ENCODE measurements at regions not wholly inside any gene's neighbourhood (a gene's known extent, or its start where the extent isn't known, plus 50 kb on each side); places are given as distances from the start of the nearest gene placed in this dataset.

GRCh38 chr3:188031121-188031520 is 122.8 kb upstream of the LPP start:
- Mint-ChIP-seq H3K27me3 (no peaks in the 10 kb centered on the region), H3K4me1 (ENCODE audit: unreplicated experiment) (peaks cover 1% of the 10 kb centered on the region), H3K36me3 (peaks cover 4% of the 10 kb centered on the region), H3K27ac (peak overlapping the region; percentile 45), H3K4me3 (no peak overlapping the region), H3K9me3 (no peaks in the 10 kb centered on the region)
- no peak for DNase-seq (ENCODE audit: extremely low spot score, unreplicated experiment)
- TF ChIP-seq, protein P1, sequence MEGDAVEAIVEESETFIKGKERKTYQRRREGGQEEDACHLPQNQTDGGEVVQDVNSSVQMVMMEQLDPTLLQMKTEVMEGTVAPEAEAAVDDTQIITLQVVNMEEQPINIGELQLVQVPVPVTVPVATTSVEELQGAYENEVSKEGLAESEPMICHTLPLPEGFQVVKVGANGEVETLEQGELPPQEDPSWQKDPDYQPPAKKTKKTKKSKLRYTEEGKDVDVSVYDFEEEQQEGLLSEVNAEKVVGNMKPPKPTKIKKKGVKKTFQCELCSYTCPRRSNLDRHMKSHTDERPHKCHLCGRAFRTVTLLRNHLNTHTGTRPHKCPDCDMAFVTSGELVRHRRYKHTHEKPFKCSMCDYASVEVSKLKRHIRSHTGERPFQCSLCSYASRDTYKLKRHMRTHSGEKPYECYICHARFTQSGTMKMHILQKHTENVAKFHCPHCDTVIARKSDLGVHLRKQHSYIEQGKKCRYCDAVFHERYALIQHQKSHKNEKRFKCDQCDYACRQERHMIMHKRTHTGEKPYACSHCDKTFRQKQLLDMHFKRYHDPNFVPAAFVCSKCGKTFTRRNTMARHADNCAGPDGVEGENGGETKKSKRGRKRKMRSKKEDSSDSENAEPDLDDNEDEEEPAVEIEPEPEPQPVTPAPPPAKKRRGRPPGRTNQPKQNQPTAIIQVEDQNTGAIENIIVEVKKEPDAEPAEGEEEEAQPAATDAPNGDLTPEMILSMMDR (conservative IDR thresholded peaks at IDR 0.05), result no peak

GRCh38 chr3:188034989-188035388 is 119.0 kb upstream of the LPP start:
- Mint-ChIP-seq H3K36me3 (peaks cover 4% of the 10 kb centered on the region), H3K27ac (no peak overlapping the region), H3K4me3 (no peak overlapping the region), H3K27me3 (no peaks in the 10 kb centered on the region), H3K4me1 (ENCODE audit: unreplicated experiment) (peaks cover 23% of the 10 kb centered on the region), H3K9me3 (no peaks in the 10 kb centered on the region)
- DNase-seq (ENCODE audit: extremely low spot score, unreplicated experiment), result no peak
- TF ChIP-seq, protein P1 (conservative IDR thresholded peaks at IDR 0.05), result no peak

GRCh38 chr3:188036375-188037194 is 117.4 kb upstream of the LPP start:
- Mint-ChIP-seq H3K27me3 (peaks cover 4% of the 10 kb centered on the region), H3K9me3 (no peaks in the 10 kb centered on the region), H3K27ac (peak overlapping the region; percentile 69), H3K36me3 (peaks cover 3% of the 10 kb centered on the region), H3K4me1 (ENCODE audit: unreplicated experiment) (peaks cover 23% of the 10 kb centered on the region), H3K4me3 (peak overlapping the region; percentile 8)
- TF ChIP-seq, protein P1 (conservative IDR thresholded peaks at IDR 0.05), result no peak
- DNase-seq (ENCODE audit: extremely low spot score, unreplicated experiment), result no peak

DNA sequence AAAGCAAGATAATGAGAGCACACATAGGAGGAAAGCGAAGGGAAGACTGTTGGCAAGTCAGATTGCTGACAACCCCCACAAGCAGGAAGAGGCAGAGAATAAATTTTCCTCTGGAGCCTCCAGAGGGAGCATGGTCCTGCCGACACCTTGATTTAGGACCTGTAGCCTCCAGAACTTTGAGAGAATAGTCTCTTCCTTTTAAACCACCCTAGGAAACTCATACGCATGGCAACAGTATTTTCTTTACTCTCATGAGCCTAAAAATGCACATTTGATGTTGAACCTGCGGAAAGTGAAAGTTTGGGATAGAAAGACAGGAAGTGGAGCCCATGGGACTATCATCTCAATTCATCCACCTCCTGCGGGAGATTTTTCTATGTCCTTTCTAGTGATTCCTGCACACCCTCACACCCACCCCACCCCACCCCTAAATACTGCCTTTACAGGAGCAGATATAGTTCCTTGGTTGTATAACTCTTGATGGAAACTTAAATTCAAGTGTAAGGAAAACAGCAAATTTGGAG is 116.7 kb upstream of the LPP start:
- no peaks in the 10 kb centered on the region for H3K36me3 Mint-ChIP-seq
- TF ChIP-seq, protein P1 (conservative IDR thresholded peaks at IDR 0.05), result peak; percentile 59
- peaks cover 23% of the 10 kb centered on the region for H3K4me1 Mint-ChIP-seq (ENCODE audit: unreplicated experiment)
- H3K4me3 Mint-ChIP-seq, result peak overlapping the region; percentile 8
- peak overlapping the region; percentile 69 for H3K27ac Mint-ChIP-seq
- DNase-seq (ENCODE audit: extremely low spot score, unreplicated experiment), result no peak
- H3K27me3 Mint-ChIP-seq, result peaks cover 7% of the 10 kb centered on the region
- no peaks in the 10 kb centered on the region for H3K9me3 Mint-ChIP-seq

DNA sequence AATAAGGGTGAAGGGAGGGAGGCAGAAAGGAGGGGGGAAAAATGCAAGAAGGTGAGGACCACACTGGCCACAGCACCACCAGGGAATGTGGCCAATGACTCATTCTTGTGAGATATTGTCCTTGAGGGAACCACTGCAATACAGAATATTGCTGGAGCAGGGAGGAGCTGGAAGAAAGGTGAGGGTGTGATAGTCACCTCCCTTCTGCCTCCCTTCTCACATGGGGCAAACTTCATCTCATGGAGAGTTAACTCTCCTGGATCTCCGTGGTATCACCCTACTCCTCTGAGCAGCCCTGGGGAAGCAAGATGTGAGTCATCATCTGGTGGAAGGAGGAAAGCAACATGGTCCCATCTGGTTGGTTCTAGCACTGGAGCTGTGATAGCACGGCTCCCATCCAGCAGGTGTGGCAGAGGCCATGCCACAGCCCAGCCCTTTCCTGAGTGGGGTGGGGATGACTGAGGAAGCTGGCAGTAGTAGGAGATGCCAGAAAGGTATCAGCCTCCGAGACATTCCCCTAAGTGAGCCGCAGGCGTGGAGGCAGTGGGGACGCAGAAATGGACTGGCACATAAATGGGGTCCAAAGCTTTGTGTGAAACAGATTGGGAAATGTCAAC is 115.9 kb upstream of the LPP start:
- Mint-ChIP-seq H3K27me3 (peaks cover 9% of the 10 kb centered on the region), H3K9me3 (no peaks in the 10 kb centered on the region), H3K36me3 (no peaks in the 10 kb centered on the region), H3K27ac (peak overlapping the region; percentile 24), H3K4me1 (ENCODE audit: unreplicated experiment) (peaks cover 23% of the 10 kb centered on the region), H3K4me3 (no peak overlapping the region)
- no peak for DNase-seq (ENCODE audit: extremely low spot score, unreplicated experiment)
- TF ChIP-seq, protein P1 (conservative IDR thresholded peaks at IDR 0.05), result no peak
